ENCODE measurements at regions not wholly inside any gene's neighbourhood (a gene's known extent, or its start where the extent isn't known, plus 50 kb on each side); places are given as distances from the start of the nearest gene placed in this dataset.

GRCh38 chr2:183511154-183511553 is 386.9 kb downstream of the NUP35 start:
- Histone ChIP-seq H3K9me3 (ENCODE audit: control insufficient read depth in 1 of 2, insufficient read depth in 1 of 2, low read depth in 1 of 2, low read length in 2 of 2) (no peaks in the 10 kb centered on the region), H3K4me2 (ENCODE audit: low read length) (no peak overlapping the region)
- BruUV-seq (replicated peaks), result no TSS peak

More at GRCh38 chr2:183511154-183511553, 386.9 kb downstream of the NUP35 start:
- Histone ChIP-seq H2AFZ (ENCODE audit: low read depth, low read length, poor library complexity, severe bottlenecking) (no peak overlapping the region), H3K27ac (ENCODE audit: low read depth, low read length) (no peak overlapping the region), H3K9me2 (ENCODE audit: insufficient read depth) (no peaks in the 10 kb centered on the region), H3K9ac (ENCODE audit: low read length) (no peak overlapping the region), H3K36me3 (ENCODE audit: control insufficient read depth in 1 of 2, insufficient read depth in 2 of 2, low read length in 2 of 2) (no peaks in the 10 kb centered on the region), H4K20me1 (ENCODE audit: insufficient read depth) (no peaks in the 10 kb centered on the region), H3K79me2 (ENCODE audit: insufficient read depth, low read length) (no peaks in the 10 kb centered on the region), H3K4me1 (ENCODE audit: control insufficient read depth in 1 of 2, insufficient read depth in 2 of 2, low read length in 2 of 2) (no peaks in the 10 kb centered on the region), H3K27me3 (ENCODE audit: insufficient read depth, low read length) (no peaks in the 10 kb centered on the region), H3K4me3 (replicated peaks in 1 of 2; ENCODE audit: low read depth in 1 of 2, low read length in 2 of 2) (no peak overlapping the region)
- DNase-seq (ENCODE audit: low read depth, low spot score) (no peak), ATAC-seq (no peak)
- POLR2A ChIA-PET, result no interaction called here
- intact Hi-C loops (cut with micrococcal nuclease), result no loop called here
- RAD21 ChIA-PET (ENCODE audit: low non-redundant PET in 1 of 2, low total read pairs in 2 of 2, uncharacterized antibody in 2 of 2, unreplicated experiment in 2 of 2), result no interaction called here
- TF ChIP-seq ZFX (IDR thresholded peaks at IDR 0.05), result no peak
- no peak for TF ChIP-seq SIN3A (IDR thresholded peaks at IDR 0.05; ENCODE audit: low read depth)
- TF ChIP-seq CBX3 (IDR thresholded peaks at IDR 0.05; ENCODE audit: low read depth), result no peak
- TF ChIP-seq EGR1 (IDR thresholded peaks at IDR 0.05; ENCODE audit: low read depth), result no peak
- TF ChIP-seq POLR2A (IDR thresholded peaks at IDR 0.05; ENCODE audit: borderline replicate concordance, extremely low read depth, insufficient read depth, insufficient read length), result no peak
- TF ChIP-seq MAX (IDR thresholded peaks at IDR 0.05), result no peak
- no peak for TF ChIP-seq YY1 (IDR thresholded peaks at IDR 0.05; ENCODE audit: extremely low read depth, insufficient replicate concordance, low read depth, low read length)
- TF ChIP-seq ELF1 (IDR thresholded peaks at IDR 0.05; ENCODE audit: borderline replicate concordance, low read depth), result no peak
- no peak for TF ChIP-seq EZH2 (IDR thresholded peaks at IDR 0.05)
- TF ChIP-seq ZNF274 (IDR thresholded peaks at IDR 0.05; ENCODE audit: low read depth, low read length), result no peak
- no peak for TF ChIP-seq FOSL1 (IDR thresholded peaks at IDR 0.05; ENCODE audit: low read depth)
- TF ChIP-seq ATF3 (IDR thresholded peaks at IDR 0.05), result no peak
- TF ChIP-seq, protein P1, sequence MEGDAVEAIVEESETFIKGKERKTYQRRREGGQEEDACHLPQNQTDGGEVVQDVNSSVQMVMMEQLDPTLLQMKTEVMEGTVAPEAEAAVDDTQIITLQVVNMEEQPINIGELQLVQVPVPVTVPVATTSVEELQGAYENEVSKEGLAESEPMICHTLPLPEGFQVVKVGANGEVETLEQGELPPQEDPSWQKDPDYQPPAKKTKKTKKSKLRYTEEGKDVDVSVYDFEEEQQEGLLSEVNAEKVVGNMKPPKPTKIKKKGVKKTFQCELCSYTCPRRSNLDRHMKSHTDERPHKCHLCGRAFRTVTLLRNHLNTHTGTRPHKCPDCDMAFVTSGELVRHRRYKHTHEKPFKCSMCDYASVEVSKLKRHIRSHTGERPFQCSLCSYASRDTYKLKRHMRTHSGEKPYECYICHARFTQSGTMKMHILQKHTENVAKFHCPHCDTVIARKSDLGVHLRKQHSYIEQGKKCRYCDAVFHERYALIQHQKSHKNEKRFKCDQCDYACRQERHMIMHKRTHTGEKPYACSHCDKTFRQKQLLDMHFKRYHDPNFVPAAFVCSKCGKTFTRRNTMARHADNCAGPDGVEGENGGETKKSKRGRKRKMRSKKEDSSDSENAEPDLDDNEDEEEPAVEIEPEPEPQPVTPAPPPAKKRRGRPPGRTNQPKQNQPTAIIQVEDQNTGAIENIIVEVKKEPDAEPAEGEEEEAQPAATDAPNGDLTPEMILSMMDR (IDR thresholded peaks at IDR 0.05 in 2 of 3, conservative IDR thresholded peaks at IDR 0.05 in 1 of 3; ENCODE audit: borderline replicate concordance in 1 of 3, insufficient read depth in 1 of 3, low read depth in 2 of 3, low read length in 2 of 3), result no peak
- TF ChIP-seq POLR2AphosphoS5 (IDR thresholded peaks at IDR 0.05; ENCODE audit: low read depth, low read length), result no peak
- TF ChIP-seq, protein P2, sequence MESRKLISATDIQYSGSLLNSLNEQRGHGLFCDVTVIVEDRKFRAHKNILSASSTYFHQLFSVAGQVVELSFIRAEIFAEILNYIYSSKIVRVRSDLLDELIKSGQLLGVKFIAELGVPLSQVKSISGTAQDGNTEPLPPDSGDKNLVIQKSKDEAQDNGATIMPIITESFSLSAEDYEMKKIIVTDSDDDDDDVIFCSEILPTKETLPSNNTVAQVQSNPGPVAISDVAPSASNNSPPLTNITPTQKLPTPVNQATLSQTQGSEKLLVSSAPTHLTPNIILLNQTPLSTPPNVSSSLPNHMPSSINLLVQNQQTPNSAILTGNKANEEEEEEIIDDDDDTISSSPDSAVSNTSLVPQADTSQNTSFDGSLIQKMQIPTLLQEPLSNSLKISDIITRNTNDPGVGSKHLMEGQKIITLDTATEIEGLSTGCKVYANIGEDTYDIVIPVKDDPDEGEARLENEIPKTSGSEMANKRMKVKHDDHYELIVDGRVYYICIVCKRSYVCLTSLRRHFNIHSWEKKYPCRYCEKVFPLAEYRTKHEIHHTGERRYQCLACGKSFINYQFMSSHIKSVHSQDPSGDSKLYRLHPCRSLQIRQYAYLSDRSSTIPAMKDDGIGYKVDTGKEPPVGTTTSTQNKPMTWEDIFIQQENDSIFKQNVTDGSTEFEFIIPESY (IDR thresholded peaks at IDR 0.05; ENCODE audit: extremely low read depth, insufficient replicate concordance, low read length), result no peak
- TF ChIP-seq JUND (IDR thresholded peaks at IDR 0.05), result no peak
- TF ChIP-seq RAD21 (IDR thresholded peaks at IDR 0.05; ENCODE audit: low read depth), result no peak
- no peak for TF ChIP-seq TCF7L2 (IDR thresholded peaks at IDR 0.05; ENCODE audit: borderline replicate concordance, extremely low read depth, insufficient read depth, insufficient read length)
- TF ChIP-seq CEBPB (IDR thresholded peaks at IDR 0.05; ENCODE audit: low read depth), result no peak
- TF ChIP-seq SP1 (IDR thresholded peaks at IDR 0.05; ENCODE audit: low read depth), result no peak
- CTCF ChIA-PET, result no interaction called here
